Heart left ventricle (tissue), 16 donors: ENCODE measurements at regions not wholly inside any gene's neighbourhood (a gene's known extent, or its start where the extent isn't known, plus 50 kb on each side); places are given as distances from the start of the nearest gene placed in this dataset.

Experiments used
- ATAC-seq, 4 donors: fragments of 200-7000 bp; cut with Tn5 transposase; one replicate each; pipeline ENCODE4 v1.9.1; 2020 to 2022; ENCODE audit warnings: moderate library complexity in 4 of 4, mild to moderate bottlenecking in 3 of 4, moderate number of reproducible peaks in 1 of 4
- DNase-seq, 5 donors: peaks; one replicate each; pipeline ENCODE4 v3.0.0-alpha.2; 2020
- H3K27ac ChIP-seq, 12 donors: fragments of 200-600 bp; sonication (generic) in 4 of 12; one replicate each; pipeline versions ENCODE4 v1.5.0 to v1.8.0; 2016 to 2022; ENCODE audit warnings: mild to moderate bottlenecking in 2 of 12
- H3K27me3 ChIP-seq, 9 donors: fragments of 200-600 bp; sonication (generic) in 2 of 9; one replicate each; pipeline versions ENCODE4 v1.5.1 to v1.8.0; 2016 to 2022; ENCODE audit warnings: mild to moderate bottlenecking in 3 of 9
- H3K36me3 ChIP-seq, 9 donors: fragments of 200-600 bp; sonication (generic) in 2 of 9; one replicate each; pipeline versions ENCODE4 v1.5.0 to v1.8.0; 2018 to 2022; ENCODE audit warnings: mild to moderate bottlenecking in 2 of 9
- H3K4me1 ChIP-seq, 12 donors: fragments of 200-600 bp; sonication (generic) in 4 of 12; one replicate each; pipeline versions ENCODE4 v1.5.0 to v1.8.0; 2016 to 2022; ENCODE audit warnings: mild to moderate bottlenecking in 3 of 12
- H3K4me3 ChIP-seq, 12 donors: fragments of 200-600 bp; sonication (generic) in 4 of 12; one replicate each; pipeline versions ENCODE4 v1.5.0 to v1.8.0; 2017 to 2022; ENCODE audit warnings: mild to moderate bottlenecking in 9 of 12, moderate library complexity in 4 of 12
- H3K9me3 ChIP-seq, 12 donors: fragments of 200-600 bp; sonication (generic) in 4 of 12; one replicate each; pipeline versions ENCODE4 v1.5.0 to v1.8.0; 2016 to 2022; ENCODE audit warnings: mild to moderate bottlenecking in 1 of 12
- POLR2A ChIP-seq, 2 donors: fragments of 450-650 bp; IDR thresholded peaks; one replicate each; pipeline ENCODE4 v1.6.1; 2017; ENCODE audit warnings: antibody characterized with exemption in 2 of 2, mild to moderate bottlenecking in 2 of 2, moderate library complexity in 2 of 2
- WGBS, 4 donors: extraction: QIAGEN DNeasy Blood & Tissue Kit in 2 of 4; methylation state at CpG; one replicate each; pipeline versions ENCODE4 v1.1.5 to v1.1.7; 2013 to 2018; 5-methylcytosine and 5-hydroxymethylcytosine counted together
- intact Hi-C, 10 donors: fragments of 100-400 bp; cut with DNase I; formaldehyde crosslinking; loops; one replicate each; pipeline versions ENCODE4 v1.11.1 to v1.14.2; 2022
- TF ChIP-seq, protein P1 (sequence below), 12 donors: fragments of 200-600 bp; sonication (generic) in 4 of 12; IDR thresholded peaks; one replicate each; pipeline versions ENCODE4 v1.5.0 to v1.8.0; 2018 to 2022; ENCODE audit warnings: antibody characterized with exemption in 12 of 12, mild to moderate bottlenecking in 5 of 12
- donor health status: ischemic (EF 13 %, LVEDD 7.1; RV severe dilation, severe dysfunction).
- donor health status: healthy with polysubstance abuse.
- donor health status: DM: no; HTN: yes; CAD: no.
- donor health status: DM: no; HTN: no; CAD: no.
- donor health status: ischemic (EF 25% LVEDD 6.9; RV normal size, moderate dysfunction).
- donor health status: ischemic (EF 25% LVEDD 5.7; RV mildly dilated, moderate dysfunction).
- donor health status: healthy.
- donor health status: DM: yes; HTN: yes; CAD: no.
- donor health status: ischemic (EF 35%, LVEDD 5.7; RV mildly dilated, moderate dysfunction).
- donor health status: nonischemic (EF 11% LVEDD 7.7; RV severe dilation, severe dysfunction).
- donor health status: DM: yes; HTN: yes; CAD: no.
- donor health status: PGD.
- donor health status: ischemic (EF 29% LVEDD 5.4; RV normal size, mild dysfunction).
- donor health status: nonischemic (EF 23%, LVEDD 6.1; RV moderate dilation, normal function).

DNA sequence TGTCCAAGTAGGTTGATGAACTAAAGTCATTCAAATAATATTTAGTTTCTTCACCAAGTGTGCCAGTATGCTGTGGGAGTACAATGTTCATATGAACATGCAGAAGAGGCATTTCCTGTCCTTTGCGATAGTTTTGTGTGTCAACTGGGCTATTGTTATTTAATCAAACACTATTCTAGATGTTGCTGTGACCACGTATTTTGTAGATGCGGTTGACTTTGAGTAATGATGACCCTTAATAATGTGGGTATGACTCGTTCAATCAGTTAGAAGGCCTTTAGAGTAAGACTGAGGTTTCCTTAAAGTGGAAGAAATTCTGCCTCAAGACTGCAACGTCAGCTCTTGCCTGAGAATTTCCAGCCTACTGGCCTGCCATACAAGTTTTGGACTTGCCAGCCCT is 470.7 kb upstream of the CBLB start:
- Histone ChIP-seq H3K27ac (no peak overlapping the region), H3K27me3 (no peaks in the 10 kb centered on the region), H3K4me1 (peaks cover 0 to 3% (median 0%) of the 10 kb centered on the region in 12 donors), H3K9me3 (no peaks in the 10 kb centered on the region), H3K36me3 (no peaks in the 10 kb centered on the region), H3K4me3 (no peak overlapping the region)
- WGBS, 4 donors, result 81 to 90% (median 87%) methylated on average over 5 of the region's 5 CpGs
- no peak for DNase-seq
- intact Hi-C loops, result no loop called here
- no peak for ATAC-seq
- TF ChIP-seq, protein P1, sequence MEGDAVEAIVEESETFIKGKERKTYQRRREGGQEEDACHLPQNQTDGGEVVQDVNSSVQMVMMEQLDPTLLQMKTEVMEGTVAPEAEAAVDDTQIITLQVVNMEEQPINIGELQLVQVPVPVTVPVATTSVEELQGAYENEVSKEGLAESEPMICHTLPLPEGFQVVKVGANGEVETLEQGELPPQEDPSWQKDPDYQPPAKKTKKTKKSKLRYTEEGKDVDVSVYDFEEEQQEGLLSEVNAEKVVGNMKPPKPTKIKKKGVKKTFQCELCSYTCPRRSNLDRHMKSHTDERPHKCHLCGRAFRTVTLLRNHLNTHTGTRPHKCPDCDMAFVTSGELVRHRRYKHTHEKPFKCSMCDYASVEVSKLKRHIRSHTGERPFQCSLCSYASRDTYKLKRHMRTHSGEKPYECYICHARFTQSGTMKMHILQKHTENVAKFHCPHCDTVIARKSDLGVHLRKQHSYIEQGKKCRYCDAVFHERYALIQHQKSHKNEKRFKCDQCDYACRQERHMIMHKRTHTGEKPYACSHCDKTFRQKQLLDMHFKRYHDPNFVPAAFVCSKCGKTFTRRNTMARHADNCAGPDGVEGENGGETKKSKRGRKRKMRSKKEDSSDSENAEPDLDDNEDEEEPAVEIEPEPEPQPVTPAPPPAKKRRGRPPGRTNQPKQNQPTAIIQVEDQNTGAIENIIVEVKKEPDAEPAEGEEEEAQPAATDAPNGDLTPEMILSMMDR (IDR thresholded peaks at IDR 0.05), result no peak
- TF ChIP-seq POLR2A (IDR thresholded peaks at IDR 0.05), result no peak

DNA sequence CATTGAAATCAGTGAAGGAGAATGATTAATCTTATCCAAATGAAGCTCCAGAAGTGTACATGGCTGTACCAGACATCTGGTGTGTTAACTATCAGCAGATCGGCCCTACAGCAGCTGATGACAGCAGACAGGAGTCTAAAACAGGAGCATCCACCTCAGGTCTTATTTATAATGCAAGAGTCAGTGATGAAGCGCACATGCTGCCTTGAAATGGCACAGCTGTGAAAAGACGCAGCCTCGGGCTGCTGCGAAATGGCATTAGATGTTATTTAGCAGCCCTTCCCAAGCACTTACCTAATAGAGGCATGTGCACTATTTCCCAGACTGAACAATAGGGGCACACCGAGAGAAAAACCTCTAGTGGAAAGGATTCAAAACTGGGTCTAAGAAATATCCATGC is 472.3 kb upstream of the CBLB start:
- intact Hi-C loops, result no loop called here
- no peaks in the 10 kb centered on the region for H3K36me3 ChIP-seq
- no peak for ATAC-seq
- TF ChIP-seq, protein P1 (IDR thresholded peaks at IDR 0.05), result peak in 1 of 12 donors; percentile 4
- TF ChIP-seq POLR2A (IDR thresholded peaks at IDR 0.05), result no peak
- H3K27me3 ChIP-seq, result no peaks in the 10 kb centered on the region
- no peaks in the 10 kb centered on the region for H3K9me3 ChIP-seq
- H3K4me3 ChIP-seq, result peak overlapping the region in 3 of 12 donors; percentile 2 to 32 (median 27)
- WGBS, 4 donors, result 36 to 45% (median 41%) methylated on average over 6 of the region's 6 CpGs
- H3K4me1 ChIP-seq, result peaks cover 0 to 3% (median 0%) of the 10 kb centered on the region in 12 donors
- H3K27ac ChIP-seq, result peak overlapping the region in 1 of 12 donors; percentile 12
- no peak for DNase-seq

DNA sequence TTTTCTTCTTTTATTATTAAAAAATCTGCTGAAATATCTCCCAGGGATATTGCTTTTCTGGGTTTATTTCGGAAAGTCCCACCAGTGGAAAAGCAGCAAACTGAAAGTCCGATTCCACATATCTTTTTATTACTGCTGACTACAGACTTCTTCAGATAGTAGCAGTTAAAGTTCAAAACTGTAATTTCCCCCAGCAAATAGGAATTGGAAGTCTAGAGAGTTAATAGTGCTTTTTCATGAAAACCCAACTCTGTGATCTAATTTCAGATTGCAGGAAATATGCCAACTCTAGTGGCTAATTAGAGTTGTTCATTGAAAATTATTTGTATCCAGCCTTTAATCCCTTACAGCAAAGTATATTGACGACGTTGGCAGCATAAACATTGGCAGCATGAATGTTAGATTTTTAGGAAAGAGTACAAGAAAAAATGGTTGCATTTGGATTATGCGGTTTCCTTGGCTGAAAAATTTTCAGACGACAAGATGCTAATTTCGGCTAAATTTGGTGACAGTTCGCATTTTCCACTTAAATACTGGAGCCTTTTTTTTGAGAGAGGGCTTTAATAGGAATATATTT is 472.9 kb upstream of the CBLB start:
- TF ChIP-seq, protein P1 (IDR thresholded peaks at IDR 0.05), result no peak
- no peak for TF ChIP-seq POLR2A (IDR thresholded peaks at IDR 0.05)
- Histone ChIP-seq H3K4me3 (peak overlapping the region in 2 of 12 donors; percentile 27 to 32), H3K4me1 (peaks cover 0 to 3% (median 0%) of the 10 kb centered on the region in 12 donors), H3K27ac (peak overlapping the region in 1 of 12 donors; percentile 12), H3K9me3 (no peaks in the 10 kb centered on the region), H3K36me3 (no peaks in the 10 kb centered on the region), H3K27me3 (no peaks in the 10 kb centered on the region)
- ATAC-seq (no peak), DNase-seq (no peak)
- WGBS, 4 donors, result 84 to 90% (median 87%) methylated on average over 8 of the region's 8 CpGs
- intact Hi-C loops, result no loop called here

DNA sequence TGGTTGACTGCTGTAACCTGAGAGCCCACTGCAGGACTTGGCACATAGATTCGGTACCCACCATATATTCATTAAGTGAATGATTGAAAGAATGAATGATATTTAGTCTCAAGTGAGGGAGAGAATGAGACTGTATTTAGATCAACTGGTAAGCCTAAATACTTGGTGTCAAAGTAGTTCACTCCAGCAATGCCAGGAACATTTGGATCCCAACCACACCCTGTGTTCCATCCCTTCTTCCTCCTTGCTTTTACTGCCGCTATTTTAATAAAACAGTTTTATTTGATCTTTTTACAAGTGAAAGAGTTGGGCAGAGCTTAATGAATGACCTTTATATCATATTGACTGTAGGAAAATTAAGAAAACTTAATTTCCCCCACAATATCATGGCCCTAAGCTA is 473.6 kb upstream of the CBLB start:
- no peaks in the 10 kb centered on the region for H3K36me3 ChIP-seq
- no peaks in the 10 kb centered on the region for H3K27me3 ChIP-seq
- TF ChIP-seq, protein P1 (IDR thresholded peaks at IDR 0.05), result no peak
- TF ChIP-seq POLR2A (IDR thresholded peaks at IDR 0.05), result no peak
- 90 to 96% (median 92%) methylated on average over 2 of the region's 2 CpGs for WGBS, 4 donors
- H3K4me1 ChIP-seq, result peaks cover 0 to 3% (median 0%) of the 10 kb centered on the region in 12 donors
- H3K4me3 ChIP-seq, result no peak overlapping the region
- peak overlapping the region in 1 of 12 donors; percentile 12 for H3K27ac ChIP-seq
- no peak for DNase-seq
- no peaks in the 10 kb centered on the region for H3K9me3 ChIP-seq
- no peak for ATAC-seq
- intact Hi-C loops, result no loop called here
